Tibial artery (tissue), 4 donors: ENCODE measurements at regions not wholly inside any gene's neighbourhood (a gene's known extent, or its start where the extent isn't known, plus 50 kb on each side); places are given as distances from the start of the nearest gene placed in this dataset.
A peak's percentile ranks its signal among the peaks of the same experiment; 100 is the strongest.
"Not testable (repeated sequence)": the region's sequence is repeated elsewhere in the genome, so short reads cannot be mapped to it uniquely, and the experiment has no call there.

Experiments
- DNase-seq, 2 donors: peaks; one replicate each; pipeline ENCODE4 v3.0.0-alpha.2; 2019
- H3K27ac ChIP-seq, 2 donors: fragments of 200-600 bp; sonication (generic) in 1 of 2; 1 replicate in 1 of 2; 2 replicates in 1 of 2; pipeline ENCODE4 v1.5.1; 2018 to 2019; ENCODE audit warnings: mild to moderate bottlenecking in 1 of 2
- H3K27me3 ChIP-seq, 2 donors: fragments of 200-600 bp; sonication (generic) in 1 of 2; one replicate each; pipeline versions ENCODE4 v1.5.1 to v1.6.0; 2016 to 2019
- H3K36me3 ChIP-seq, 3 donors: fragments of 200-600 bp; sonication (generic) in 2 of 3; one replicate each; pipeline ENCODE4 v1.5.1; 2016 to 2019; ENCODE audit warnings: mild to moderate bottlenecking in 2 of 3
- H3K4me1 ChIP-seq, 4 donors: fragments of 200-600 bp; sonication (generic) in 2 of 4; 1 replicate in 3 of 4; 2 replicates in 1 of 4; pipeline ENCODE4 v1.5.1; 2016 to 2019
- H3K4me3 ChIP-seq, 2 donors: fragments of 200-600 bp; sonication (generic) in 1 of 2; 1 replicate in 1 of 2; 2 replicates in 1 of 2; pipeline ENCODE4 v1.5.1; 2018 to 2019; ENCODE audit warnings: mild to moderate bottlenecking in 2 of 2
- H3K9me3 ChIP-seq, 3 donors: fragments of 200-600 bp; sonication (generic) in 1 of 3; one replicate each; pipeline ENCODE4 v1.5.1; 2016 to 2019
- intact Hi-C: fragments of 100-400 bp; cut with DNase I; formaldehyde crosslinking; loops from one replicate; pipeline ENCODE4 v1.15.0; 2023; ENCODE audit warnings: low total_unique reads

- H3K27ac ChIP-seq, intact Hi-C loops, H3K27me3 ChIP-seq, H3K4me1 ChIP-seq, H3K4me3 ChIP-seq, H3K36me3 ChIP-seq, H3K9me3 ChIP-seq: not testable (repeated sequence)
- DNase-seq = peak in 1 of 2 donors; percentile 21
Observed at GRCh38 chr16:33766869-33767765, 307.7 kb downstream of the TP53TG3F start.

- DNase-seq = peak in 1 of 2 donors; percentile 32
- H3K27ac ChIP-seq, H3K27me3 ChIP-seq, H3K4me3 ChIP-seq, intact Hi-C loops, H3K4me1 ChIP-seq, H3K9me3 ChIP-seq, H3K36me3 ChIP-seq: not testable (repeated sequence)
Observed at GRCh38 chr16:33768710-33769109, 309.3 kb downstream of the TP53TG3F start.

GRCh38 chr16:33769180-33769846 is 309.9 kb downstream of the TP53TG3F start:
- H3K36me3 ChIP-seq, intact Hi-C loops, H3K27me3 ChIP-seq, H3K4me3 ChIP-seq, H3K9me3 ChIP-seq, H3K27ac ChIP-seq, H3K4me1 ChIP-seq: not testable (repeated sequence)
- DNase-seq = peak in 1 of 2 donors; percentile 32

GRCh38 chr16:33770478-33770877 is 311.1 kb downstream of the TP53TG3F start:
- DNase-seq, H3K4me1 ChIP-seq, H3K36me3 ChIP-seq, H3K9me3 ChIP-seq, H3K27me3 ChIP-seq, H3K4me3 ChIP-seq, intact Hi-C loops, H3K27ac ChIP-seq: not testable (repeated sequence)

- intact Hi-C loops, H3K4me3 ChIP-seq, H3K27me3 ChIP-seq, H3K4me1 ChIP-seq, H3K9me3 ChIP-seq, H3K27ac ChIP-seq, H3K36me3 ChIP-seq: not testable (repeated sequence)
- DNase-seq = peak in 1 of 2 donors; percentile 51
Observed at GRCh38 chr16:33771211-33771610, 311.8 kb downstream of the TP53TG3F start.

- DNase-seq, H3K36me3 ChIP-seq, H3K4me1 ChIP-seq, H3K9me3 ChIP-seq, H3K27me3 ChIP-seq, intact Hi-C loops, H3K27ac ChIP-seq, H3K4me3 ChIP-seq: not testable (repeated sequence)
Observed at GRCh38 chr16:33773966-33774365, 314.6 kb downstream of the TP53TG3F start.

- H3K9me3 ChIP-seq, H3K27ac ChIP-seq, intact Hi-C loops, H3K36me3 ChIP-seq, H3K4me1 ChIP-seq, H3K4me3 ChIP-seq, H3K27me3 ChIP-seq, DNase-seq: not testable (repeated sequence)
Observed at GRCh38 chr16:33774724-33775123, 315.3 kb downstream of the TP53TG3F start.

GRCh38 chr16:33816328-33816944 is 357.0 kb downstream of the TP53TG3F start:
- H3K27me3 ChIP-seq, H3K36me3 ChIP-seq, H3K4me3 ChIP-seq, H3K27ac ChIP-seq, H3K9me3 ChIP-seq, intact Hi-C loops, DNase-seq, H3K4me1 ChIP-seq: not testable (repeated sequence)

GRCh38 chr16:33824736-33825135 is 365.3 kb downstream of the TP53TG3F start:
- intact Hi-C loops, H3K36me3 ChIP-seq, H3K4me1 ChIP-seq: not testable (repeated sequence)

GRCh38 chr16:33827522-33827921 is 368.1 kb downstream of the TP53TG3F start:
- H3K4me1 ChIP-seq, H3K27ac ChIP-seq, DNase-seq, H3K27me3 ChIP-seq, H3K36me3 ChIP-seq, H3K9me3 ChIP-seq, intact Hi-C loops, H3K4me3 ChIP-seq: not testable (repeated sequence)

More at GRCh38 chr16:33824736-33825135, 365.3 kb downstream of the TP53TG3F start:
- H3K4me3 ChIP-seq, H3K27ac ChIP-seq, H3K27me3 ChIP-seq, DNase-seq, H3K9me3 ChIP-seq: not testable (repeated sequence)

- H3K36me3 ChIP-seq, intact Hi-C loops, H3K27me3 ChIP-seq, H3K4me3 ChIP-seq, H3K27ac ChIP-seq, DNase-seq, H3K9me3 ChIP-seq, H3K4me1 ChIP-seq: not testable (repeated sequence)
Observed at GRCh38 chr16:33839157-33839556, 379.7 kb downstream of the TP53TG3F start.

GRCh38 chr16:33844533-33844932 is 385.1 kb downstream of the TP53TG3F start:
- H3K4me1 ChIP-seq, H3K27me3 ChIP-seq, DNase-seq, H3K9me3 ChIP-seq, H3K36me3 ChIP-seq, H3K27ac ChIP-seq, intact Hi-C loops, H3K4me3 ChIP-seq: not testable (repeated sequence)
